ENCODE measurements at regions not wholly inside any gene's neighbourhood (a gene's known extent, or its start where the extent isn't known, plus 50 kb on each side); places are given as distances from the start of the nearest gene placed in this dataset.
"Not testable (repeated sequence)": the region's sequence is repeated elsewhere in the genome, so short reads cannot be mapped to it uniquely, and the experiment has no call there.

DNA sequence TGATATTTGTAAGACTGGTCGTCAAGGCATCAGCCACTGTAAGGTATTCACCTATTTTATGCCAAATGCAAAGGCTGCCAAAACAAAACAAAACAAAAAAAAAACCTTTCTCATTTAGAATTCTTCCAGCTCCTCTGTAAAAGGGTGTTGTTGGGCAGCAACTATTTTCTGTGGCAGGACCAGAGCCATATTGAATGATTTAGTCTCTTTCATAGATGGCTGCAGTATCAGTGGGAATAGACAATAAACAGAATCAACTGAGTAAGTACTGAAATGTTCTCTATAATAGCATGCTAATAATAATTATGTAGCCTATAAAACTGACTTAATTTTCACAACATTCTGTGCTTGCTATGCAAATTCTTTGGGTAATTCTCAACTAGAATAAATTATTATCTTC is 389.7 kb upstream of the PABPC4L start:
- no peak for DNase-seq

DNA sequence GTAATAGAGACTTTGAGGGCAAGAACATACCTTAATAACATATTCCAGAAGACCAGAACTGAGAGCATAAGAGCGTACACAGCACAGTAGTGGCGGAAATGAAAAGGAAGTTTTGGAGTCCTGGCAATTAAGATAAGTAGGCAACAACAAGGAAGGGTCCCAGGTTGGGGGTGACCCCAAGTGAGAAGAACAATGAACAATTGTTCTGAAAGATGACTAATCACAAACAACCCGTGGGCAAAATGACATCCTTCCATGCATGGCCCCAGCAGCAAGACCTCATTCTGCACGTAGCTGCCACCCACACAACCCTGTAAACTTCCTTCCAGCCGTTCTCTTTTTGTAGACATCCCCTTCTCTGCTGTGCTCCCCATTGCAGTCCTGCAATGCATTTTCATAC is 384.4 kb upstream of the PABPC4L start:
- DNase-seq, result no peak

DNA sequence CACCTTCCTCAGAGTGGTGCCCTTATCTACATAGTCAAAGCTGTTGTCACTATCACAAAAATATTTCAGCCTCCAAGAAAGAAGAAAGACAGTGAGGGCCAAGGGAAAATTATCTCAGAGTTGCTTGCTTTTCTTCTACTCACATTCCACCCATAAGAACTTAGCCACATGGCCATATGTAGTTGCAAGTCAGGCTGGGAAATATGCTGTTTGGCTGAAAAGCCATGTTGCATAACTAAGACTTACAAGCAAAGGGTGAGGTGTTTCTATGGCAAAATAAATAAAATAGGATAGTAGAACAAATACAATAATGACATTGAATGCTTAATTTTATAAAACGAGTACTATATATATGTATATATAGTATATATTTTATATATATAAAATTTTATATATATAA is 365.9 kb upstream of the PABPC4L start:
- DNase-seq, result peak; percentile 20

DNA sequence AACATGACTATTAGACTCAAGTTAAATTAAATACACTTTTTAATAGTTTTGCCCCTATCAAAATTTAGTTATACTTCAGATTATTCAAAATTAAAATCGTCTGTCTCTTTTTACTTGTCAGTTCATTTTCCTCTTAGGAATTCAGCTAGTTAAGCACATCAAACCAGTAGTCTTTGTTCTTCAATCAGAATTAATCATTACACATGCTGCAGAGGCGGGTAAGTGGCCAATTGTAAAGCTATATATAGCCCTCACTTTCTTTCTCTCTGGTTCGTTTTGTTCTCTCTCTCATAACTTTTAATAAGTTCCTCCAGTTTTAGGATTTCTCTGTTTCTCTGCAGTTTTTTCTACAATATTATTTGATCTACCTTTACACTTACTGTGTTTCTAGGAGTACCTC is 359.1 kb upstream of the PABPC4L start:
- no peak for DNase-seq

DNA sequence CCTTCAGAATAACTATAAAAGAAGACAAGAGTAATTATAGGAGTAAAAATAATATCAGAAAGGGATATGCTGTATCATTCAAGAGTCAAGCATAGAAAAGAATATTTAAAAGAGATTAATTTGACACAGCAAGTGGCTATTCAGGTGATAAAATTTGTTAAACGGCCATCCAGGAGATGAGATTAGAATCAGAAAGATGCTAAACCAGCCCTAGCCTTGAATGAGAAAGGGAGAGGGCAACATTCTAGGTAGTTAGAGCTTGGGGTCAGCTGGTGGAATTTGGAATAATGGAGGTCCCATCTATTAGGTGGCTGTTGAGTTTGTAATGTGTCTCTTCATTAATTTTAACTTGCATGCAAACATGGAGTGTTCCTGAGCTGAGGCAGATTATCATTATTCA is 350.5 kb upstream of the PABPC4L start:
- no peak for DNase-seq

DNA sequence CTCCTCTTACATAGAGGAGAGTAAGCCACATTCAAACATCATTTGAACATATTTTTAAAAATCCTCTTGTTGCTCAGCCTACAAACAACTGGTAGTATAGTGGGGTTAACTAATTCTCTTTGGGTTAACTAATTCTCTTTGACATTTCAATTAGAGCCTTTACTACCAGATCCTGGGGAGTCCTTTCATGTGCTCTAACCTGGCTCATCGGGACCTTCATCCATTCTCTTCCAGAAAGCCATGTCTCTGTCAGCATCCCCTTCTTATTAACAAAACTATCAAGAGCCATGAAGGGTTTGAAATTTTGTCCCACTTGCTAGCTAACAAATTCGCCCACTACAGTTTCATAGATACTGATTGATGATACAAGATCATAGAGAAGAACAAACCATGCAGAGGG is 349.8 kb upstream of the PABPC4L start:
- DNase-seq, result no peak

DNA sequence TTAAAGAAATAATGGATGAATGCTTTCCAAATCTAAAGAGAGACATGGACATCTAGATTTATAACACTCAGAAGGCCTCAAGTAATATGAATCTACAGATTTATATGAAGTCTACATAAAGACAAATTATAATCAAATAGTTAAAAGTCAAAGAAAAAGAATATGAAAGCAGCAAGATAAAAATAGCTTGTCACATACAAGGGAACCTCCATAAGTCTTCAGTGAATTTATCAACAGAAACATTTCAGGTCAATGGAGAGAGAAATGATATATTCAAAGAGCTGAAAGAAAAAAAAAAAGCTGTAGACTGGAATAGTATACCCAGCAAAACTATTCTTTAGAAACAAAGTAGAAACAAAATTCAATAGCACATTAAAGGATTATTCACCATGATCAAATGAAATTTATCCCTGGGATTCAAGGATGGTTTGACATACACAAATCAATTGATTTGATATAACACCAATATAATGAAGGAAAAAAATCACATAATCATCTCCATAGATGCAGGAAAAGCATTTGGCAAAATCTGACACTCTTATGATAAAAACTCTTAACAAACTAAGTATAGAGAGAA is 346.6 kb upstream of the PABPC4L start:
- DNase-seq, result no peak

DNA sequence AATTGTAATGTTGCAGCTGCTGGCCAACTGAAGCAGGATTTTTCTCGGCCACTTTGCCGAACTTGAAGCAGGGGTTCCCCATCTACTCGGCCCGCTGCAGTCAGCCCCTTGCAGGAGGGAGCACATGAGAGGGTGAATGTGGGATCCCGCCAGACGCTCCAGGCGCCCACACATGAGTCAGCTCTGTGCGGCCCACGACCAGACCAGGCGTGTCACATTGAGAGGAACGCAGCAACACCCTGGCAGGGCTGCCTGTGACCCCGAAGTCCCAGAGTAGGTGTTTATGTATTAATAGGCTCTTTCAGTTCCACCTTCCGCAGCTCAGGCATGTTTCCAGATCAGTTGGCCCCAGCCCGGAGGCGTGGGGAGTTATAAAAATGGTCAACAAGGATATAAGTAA is 344.7 kb upstream of the PABPC4L start:
- no peak for DNase-seq

DNA sequence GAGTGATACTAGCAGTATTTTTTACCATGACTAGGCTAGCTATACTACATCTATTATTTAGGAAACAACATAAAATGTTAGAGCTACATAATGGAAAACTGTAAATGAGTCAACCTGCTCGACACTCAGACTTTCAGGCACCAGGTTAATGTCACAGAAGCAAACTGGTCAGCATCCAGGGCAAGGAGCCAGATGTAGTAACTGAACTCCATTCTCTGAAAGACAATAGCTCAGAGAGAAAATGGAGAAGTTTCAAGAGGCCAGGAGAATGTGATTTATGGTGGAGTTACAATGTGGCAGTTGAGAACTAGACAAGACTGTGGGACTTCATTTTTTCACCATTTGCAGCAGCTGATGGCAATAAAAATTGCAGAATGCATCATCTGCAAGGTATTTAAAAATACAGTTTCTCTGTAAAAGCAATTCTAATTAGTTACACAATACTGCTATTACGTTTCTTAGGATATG is 342.7 kb upstream of the PABPC4L start:
- peak; percentile 11 for DNase-seq

DNA sequence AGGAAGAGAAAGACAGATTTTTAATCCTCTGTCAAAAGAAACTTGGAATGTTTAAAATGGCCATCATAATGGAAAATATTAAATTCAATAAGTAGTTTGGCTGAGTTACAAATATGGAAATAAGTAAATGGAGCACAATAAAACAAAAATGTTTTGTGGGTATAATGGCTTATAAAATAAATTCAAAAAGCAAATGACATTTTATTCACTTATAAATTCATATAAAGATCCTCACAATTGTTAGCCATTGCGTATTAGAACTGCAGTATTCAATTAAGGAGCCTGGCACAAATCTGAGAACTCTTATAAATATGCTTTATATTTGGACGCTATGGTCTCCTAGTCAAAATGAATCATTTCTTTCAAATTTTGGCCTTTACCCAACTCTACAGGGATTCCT is 339.0 kb upstream of the PABPC4L start:
- no peak for DNase-seq

DNA sequence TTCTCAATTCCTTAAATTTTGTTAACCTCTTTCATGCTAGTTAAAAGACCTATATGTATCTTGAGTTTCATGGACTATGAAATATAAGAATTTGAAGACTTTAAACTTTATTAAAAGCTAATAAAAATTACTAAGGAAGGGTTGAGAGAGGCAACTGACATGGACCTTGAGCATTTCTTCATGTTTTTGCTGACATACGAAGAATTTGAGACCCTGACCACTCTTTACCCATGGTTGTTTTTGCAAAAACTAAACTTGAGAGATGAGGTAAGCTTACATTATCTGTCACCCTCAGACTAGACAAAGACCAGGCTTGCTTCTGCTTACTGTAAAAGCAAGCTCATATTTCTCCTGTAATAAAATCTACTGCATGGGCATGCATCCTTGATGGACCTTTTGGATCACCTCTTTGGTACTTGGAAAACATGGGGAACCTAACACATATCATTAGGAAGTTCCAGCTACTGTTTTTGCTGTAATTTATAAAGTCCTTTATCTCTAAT is 338.2 kb upstream of the PABPC4L start:
- no peak for DNase-seq

DNA sequence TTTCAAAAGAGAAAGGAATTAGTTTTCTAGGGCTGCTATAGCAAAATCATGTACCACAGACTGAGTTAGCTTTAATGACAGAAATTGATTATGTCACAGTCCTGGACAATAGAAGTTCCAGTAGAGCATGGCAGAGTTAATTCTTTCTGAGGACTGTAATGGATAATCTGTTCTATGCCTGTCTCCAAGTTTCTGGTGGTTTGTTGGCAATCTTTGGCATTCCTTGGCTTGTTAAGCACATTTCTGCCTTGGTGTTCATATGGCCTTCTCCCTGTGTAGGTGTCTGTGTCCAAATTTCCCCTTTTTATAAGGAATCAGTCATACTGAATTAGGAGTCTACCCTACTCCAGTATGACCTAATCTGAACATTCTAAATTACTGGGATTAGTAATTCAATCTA is 336.1 kb upstream of the PABPC4L start:
- no peak for DNase-seq

DNA sequence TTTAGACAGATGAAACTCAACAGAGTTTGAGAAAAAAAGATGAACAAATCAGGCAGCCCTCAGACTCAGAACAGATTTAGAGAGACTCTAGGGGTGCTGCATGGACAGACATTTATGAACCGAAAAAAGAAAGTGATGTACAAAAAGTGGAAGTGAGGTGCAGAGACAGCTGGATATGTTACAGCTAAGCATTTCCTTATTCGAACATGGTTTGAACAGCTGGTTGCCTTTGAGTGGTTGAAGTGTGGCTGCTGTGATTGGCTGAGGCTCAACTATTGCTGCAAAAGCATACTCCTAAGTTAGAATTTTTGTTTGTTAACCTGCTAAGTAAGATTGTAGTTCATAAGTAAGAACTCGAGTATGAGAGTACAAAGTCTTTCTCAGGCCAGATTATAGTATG is 331.5 kb upstream of the PABPC4L start:
- DNase-seq, result no peak

DNA sequence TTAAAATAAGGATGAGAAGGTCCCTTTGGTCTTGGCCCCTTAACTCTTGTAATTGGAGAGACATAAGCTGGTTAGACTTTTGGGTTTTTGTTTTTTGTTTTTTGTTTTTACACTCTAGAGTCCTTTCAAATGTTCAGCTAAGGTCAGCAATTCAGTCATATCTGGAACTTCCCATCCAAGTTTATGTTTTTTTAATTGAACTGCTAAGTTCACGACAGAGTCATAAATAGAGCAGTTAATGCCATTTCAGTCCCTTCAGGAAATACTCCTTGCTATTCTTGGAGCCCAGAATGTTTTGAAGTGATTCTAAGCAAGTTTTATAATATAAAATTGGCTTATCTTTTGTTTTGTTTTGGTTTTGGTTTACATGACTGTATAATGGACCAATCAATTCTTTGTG is 329.4 kb upstream of the PABPC4L start:
- DNase-seq, result no peak

DNA sequence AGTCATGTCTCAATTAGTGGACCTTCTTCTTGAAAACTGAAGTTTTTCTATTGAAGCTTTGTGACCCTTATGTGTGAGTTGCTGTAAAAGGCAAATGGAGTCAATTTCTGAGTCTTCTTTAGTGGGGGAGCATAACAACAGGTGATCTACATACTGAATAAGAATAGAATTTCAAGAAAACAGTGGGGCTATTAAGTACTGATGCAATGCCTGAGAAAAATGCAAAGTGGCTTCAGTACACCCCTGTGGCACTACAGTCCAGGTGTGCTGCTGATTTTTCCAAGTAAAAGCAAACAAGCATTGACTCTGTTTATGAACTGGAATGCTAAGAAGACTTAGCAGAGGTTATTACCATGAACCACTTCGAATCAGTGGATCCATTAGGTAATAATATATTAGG is 328.0 kb upstream of the PABPC4L start:
- no peak for DNase-seq

DNA sequence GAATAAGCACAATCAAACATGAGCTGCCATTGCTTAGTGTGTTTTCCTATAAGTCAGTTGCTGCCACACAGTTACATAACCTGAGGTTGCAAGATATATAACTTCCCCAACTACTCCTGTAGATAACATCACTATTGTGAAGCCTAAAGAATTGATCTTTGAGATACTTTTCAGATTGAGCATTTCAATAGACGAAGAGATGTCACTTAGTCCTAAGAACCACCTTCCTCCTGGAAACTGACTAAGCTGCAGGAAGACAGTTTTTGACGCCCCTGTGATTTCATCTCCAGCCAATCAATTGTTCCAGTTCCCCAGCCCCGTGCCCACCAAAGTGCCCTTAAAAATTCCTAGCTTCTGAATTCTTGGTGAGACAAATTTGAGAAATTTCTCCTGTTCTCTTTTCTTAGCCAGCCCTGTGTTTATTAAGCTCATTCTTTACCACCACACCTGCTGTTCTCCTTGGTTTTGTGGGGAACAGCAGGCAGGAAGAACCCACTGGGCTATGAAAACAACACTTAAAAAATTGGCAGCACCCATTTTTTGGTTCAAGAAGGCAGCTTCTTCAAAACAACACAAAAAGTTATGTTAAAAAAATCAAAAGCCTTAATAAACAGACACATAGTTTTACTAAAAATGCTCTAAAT is 317.1 kb upstream of the PABPC4L start:
- DNase-seq, result no peak

DNA sequence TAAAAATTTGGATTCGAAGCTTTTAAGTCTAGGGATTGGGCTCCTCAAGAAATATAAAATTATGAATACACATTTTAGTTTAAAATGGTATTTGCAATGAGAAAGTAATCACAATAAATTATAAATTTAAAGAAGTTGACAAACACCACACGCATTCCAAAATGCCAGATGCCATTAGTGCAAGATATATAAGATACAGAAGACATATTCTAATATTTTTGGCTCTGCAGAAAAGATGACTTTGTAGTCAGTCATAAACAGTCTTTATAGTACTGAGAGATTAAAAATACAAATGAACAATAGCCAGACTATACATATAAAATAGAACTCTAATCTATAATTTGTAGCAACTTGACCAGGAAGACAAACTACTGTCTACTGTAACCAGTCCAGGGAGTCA is 309.0 kb upstream of the PABPC4L start:
- DNase-seq, result no peak

DNA sequence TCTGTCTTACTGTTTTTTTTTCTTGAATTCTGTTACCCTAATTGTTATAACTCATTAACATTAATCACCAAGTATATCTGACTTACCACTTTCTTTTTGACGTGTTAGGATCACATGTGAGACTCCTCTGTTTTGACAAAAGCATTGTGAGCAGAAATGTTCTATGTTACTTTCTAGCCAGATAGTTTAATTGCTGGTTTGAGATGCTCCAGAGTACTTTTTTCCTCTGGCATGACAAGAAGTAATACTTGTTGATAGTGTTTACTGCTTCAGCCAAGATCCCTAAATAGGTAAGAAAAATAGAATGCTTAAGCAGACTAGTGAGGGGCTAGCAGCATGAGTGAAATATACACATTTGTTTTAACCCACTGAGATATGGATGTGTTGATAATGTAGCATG is 303.9 kb upstream of the PABPC4L start:
- no peak for DNase-seq

DNA sequence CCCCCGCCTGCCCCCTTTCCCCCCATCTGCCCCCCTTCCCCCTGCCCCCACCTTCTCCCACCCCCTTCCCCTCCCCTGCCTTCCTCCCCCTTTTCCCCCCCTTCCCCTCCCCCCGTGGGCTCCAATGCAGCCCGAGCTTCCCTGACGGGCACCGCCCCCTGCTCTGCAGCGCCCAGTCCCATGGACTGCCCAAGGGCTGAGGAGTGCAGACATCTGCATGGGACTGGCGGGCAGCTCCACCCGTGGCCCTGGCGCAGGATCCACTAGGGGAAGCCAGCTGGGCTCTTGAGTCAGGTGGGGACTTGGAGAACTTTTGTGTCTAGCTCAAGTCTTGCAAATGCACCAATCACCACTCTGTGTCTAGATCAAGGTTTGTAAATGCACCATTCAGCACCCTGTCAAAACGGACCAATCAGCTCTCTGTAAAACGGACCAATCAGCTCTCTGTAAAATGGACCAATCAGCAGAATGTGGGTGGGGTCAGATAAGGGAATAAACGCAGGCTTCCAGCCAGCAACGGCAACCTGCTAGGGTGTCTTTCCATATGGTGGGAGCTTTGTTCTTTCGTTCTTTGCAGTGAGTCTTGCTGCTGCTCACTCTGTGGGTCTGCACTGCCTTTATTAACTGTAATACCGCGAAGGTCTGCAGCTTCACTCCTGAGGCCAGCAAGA is 300.5 kb upstream of the PABPC4L start:
- no peak for DNase-seq

DNA sequence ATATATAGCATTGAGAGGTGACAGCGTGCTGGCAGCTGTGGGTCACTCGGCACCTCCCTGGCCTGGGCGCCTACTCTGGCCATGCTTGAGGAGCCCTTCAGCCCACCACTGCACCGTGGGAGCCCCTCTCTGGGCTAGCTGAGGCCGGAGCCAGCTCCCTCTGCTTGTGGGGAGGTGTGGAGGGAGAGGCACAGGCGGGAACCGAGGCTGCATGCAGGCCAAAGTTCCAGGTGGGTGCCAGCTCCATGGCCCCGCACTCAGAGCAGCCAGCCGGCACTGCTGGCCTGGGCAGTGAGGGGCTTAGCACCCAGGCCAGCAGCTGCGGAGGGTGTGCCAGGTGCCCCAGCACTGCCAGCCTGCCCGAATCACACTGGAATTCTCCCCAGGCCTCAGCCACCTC is 299.9 kb upstream of the PABPC4L start:
- not testable (repeated sequence) for DNase-seq

DNA sequence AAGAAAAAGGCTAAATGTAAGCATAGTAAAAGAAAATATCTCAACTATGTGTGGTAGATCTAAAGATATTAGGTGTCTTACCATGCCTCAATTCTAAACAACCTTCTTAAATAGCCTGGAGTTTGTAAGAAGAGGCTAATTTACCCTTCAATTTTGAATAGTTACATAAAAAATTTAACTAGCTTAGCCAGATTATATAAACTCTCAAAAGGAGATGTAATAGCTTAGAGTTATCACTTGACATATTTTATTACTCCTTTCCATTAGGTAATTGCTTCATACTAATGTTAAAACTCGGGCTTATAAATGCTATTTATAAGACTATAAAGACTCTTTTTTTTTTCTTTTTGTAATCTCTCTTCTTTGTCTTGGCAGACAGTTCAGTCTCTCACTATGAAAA is 297.5 kb upstream of the PABPC4L start:
- no peak for DNase-seq

DNA sequence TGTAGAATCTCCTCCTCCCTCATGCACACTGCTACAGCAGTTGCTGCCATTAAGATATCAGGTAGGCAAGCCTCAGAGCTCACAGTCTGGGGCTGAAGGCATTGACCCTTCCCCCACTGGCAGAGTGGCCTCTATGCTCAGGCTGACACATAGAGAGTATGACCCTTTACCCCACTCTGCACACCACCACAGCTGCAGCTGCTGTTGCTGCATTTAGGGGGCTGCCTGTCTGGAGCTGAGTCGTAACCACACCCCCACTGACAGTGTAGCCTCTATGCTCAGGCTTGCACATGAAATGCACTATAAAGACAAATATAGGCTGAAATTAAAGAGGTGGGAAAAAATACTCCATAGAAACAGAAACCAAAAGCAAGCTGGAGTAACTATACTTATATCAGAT is 289.3 kb upstream of the PABPC4L start:
- no peak for DNase-seq

DNA sequence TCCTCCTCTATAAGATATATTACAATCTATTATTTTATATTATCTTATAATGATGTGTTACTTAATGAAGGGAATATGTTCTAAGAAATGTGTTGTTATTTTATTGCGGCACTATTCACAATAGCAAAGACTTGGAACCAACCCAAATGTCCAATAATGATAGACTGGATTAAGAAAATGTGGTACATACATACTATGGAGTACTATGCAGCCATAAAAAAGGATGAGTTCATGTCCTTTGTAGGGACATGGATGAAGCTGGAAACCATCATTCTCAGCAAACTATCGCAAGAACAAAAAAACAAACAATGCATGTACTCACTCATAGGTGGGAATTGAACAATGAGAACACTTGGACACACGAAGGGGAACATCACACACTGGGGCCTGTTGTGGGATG is 281.9 kb upstream of the PABPC4L start:
- DNase-seq, result not testable (repeated sequence)

DNA sequence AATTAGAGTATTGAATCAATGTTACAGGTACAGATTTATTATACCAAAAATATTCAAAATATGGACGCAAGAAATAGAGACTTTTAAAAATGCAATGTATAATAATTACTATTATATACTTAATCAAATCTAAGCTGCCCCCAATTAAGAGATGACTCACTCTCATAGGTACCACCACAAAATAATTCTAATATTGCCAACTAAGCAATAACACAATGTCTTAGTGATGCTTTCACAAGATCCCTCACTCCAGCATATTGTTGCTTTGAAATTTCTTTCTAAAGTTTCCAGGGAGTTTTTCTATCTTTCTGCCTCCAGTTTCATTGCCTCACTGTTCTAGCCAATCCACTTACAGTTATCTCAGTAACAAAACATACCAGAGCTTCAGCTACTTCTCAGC is 270.0 kb upstream of the PABPC4L start:
- DNase-seq, result no peak

DNA sequence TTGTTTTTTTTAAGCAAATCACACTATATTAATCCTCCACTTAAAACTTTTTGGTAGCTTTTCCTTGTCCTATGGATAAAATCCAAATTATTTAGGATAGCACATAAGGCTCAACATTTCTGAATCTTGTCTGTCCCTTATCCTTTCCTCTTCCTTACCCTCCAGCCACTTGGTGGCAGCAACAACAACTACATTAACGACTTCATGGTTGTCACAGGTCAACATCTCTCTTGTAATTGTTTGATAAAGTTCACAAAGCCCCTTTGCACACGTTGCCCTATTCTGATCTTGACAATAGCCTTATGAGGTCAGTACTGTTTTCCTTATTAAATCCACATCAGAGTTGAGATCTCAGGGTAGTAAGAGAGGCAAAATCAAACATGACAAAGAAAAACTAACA is 269.0 kb upstream of the PABPC4L start:
- peak; percentile 2 for DNase-seq

Data from NCI-H226 (cell line).